Calu3 (cell line): ENCODE measurements at regions not wholly inside any gene's neighbourhood (a gene's known extent, or its start where the extent isn't known, plus 50 kb on each side); places are given as distances from the start of the nearest gene placed in this dataset.

Source experiments
- BruUV-seq: library from RNA; stranded (reverse); fragments of 400-500 nt; replicated peaks from 2 replicates; lab custom pipeline; 2021; lab: Mats Ljungman, UMichigan
- CTCF ChIA-PET: fragments of 300-600 bp; sonication (Branson Sonifier 250); formaldehyde crosslinking; loops from one replicate; lab custom pipeline; 2022; ENCODE audit warnings: antibody characterized with exemption; lab: Charles Lee
- DNase-seq: peaks from one replicate; pipeline ENCODE4 v3.0.0; 2022
- H3K27ac Mint-ChIP-seq: one replicate; pipeline ENCODE4 v1.8.0; 2022; ENCODE audit warnings: mixed read lengths; ENCODE audit not compliant: unreplicated experiment
- H3K27me3 Mint-ChIP-seq: one replicate; pipeline ENCODE4 v1.8.0; 2022; ENCODE audit warnings: mixed read lengths; ENCODE audit not compliant: unreplicated experiment
- H3K36me3 Mint-ChIP-seq: one replicate; pipeline ENCODE4 v1.8.0; 2022; ENCODE audit warnings: mild to moderate bottlenecking, moderate library complexity, mixed read lengths; ENCODE audit not compliant: insufficient read depth, unreplicated experiment
- H3K4me1 Mint-ChIP-seq: one replicate; pipeline ENCODE4 v1.8.0; 2022; ENCODE audit warnings: mild to moderate bottlenecking, low read depth, mixed read lengths; ENCODE audit not compliant: unreplicated experiment
- H3K4me3 Mint-ChIP-seq: one replicate; pipeline ENCODE4 v1.8.0; 2022; ENCODE audit warnings: mild to moderate bottlenecking, low read depth, moderate library complexity, mixed read lengths; ENCODE audit not compliant: unreplicated experiment
- H3K9me3 Mint-ChIP-seq: one replicate; pipeline ENCODE4 v1.8.0; 2022; ENCODE audit warnings: low read depth, mixed read lengths; ENCODE audit not compliant: unreplicated experiment
- intact Hi-C: fragments of 100-400 bp; cut with micrococcal nuclease; formaldehyde crosslinking; loops from one replicate; pipeline ENCODE4 v1.10.0; 2022; ENCODE audit not compliant: unreplicated experiment
- TF ChIP-seq, protein P1 (sequence below): fragments of 200-600 bp; IDR thresholded peaks from one replicate; pipeline ENCODE4 v1.8.0; 2022; ENCODE audit warnings: antibody characterized with exemption; ENCODE audit not compliant: unreplicated experiment

DNA sequence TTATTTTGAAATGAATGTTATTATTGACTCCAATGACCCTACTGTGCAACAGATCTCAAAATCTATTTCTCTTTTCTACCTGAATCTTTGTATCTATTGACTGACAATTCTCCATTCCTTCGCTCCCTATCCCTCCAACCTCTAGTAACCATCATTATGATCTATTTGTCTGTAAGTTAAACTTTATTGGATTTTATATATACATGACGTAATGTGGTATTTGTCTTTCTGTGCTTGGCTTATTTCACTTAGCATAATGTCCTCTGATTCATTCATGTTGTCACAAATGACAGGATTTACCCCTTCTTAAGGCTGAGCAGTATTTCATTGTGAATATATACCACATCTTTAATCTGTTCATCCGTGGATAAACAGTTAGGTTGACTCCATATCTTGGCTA lies 200.4 kb upstream of the SORCS1 start:
- TF ChIP-seq, protein P1, sequence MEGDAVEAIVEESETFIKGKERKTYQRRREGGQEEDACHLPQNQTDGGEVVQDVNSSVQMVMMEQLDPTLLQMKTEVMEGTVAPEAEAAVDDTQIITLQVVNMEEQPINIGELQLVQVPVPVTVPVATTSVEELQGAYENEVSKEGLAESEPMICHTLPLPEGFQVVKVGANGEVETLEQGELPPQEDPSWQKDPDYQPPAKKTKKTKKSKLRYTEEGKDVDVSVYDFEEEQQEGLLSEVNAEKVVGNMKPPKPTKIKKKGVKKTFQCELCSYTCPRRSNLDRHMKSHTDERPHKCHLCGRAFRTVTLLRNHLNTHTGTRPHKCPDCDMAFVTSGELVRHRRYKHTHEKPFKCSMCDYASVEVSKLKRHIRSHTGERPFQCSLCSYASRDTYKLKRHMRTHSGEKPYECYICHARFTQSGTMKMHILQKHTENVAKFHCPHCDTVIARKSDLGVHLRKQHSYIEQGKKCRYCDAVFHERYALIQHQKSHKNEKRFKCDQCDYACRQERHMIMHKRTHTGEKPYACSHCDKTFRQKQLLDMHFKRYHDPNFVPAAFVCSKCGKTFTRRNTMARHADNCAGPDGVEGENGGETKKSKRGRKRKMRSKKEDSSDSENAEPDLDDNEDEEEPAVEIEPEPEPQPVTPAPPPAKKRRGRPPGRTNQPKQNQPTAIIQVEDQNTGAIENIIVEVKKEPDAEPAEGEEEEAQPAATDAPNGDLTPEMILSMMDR, result no peak
- no peaks in the 10 kb centered on the region for H3K36me3 Mint-ChIP-seq
- no peaks in the 10 kb centered on the region for H3K27me3 Mint-ChIP-seq
- peaks cover 8% of the 10 kb centered on the region for H3K9me3 Mint-ChIP-seq
- no peaks in the 10 kb centered on the region for H3K4me1 Mint-ChIP-seq
- DNase-seq, result no peak
- BruUV-seq, result no TSS peak
- no peak overlapping the region for H3K27ac Mint-ChIP-seq
- CTCF ChIA-PET, result no interaction called here
- intact Hi-C loops, result no loop called here
- H3K4me3 Mint-ChIP-seq, result no peak overlapping the region

DNA sequence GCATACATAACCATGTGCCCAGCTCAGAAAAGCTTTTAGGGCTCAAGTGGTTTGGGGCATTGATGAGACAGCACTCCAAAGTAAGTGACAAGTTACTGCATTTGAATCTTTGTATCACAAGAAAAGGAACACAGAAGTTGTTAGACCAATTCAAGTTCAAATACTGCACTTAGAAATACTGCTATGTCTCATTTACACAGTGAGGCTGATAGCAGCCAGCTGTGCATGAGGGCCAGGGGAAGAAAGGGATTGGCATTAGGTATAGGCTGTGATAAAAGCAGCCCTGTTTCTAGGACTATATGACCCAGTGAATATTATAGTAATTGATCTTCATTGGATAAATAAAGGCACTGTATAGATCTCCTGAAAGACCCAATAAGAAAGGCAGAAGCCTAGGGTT lies 197.8 kb upstream of the SORCS1 start:
- TF ChIP-seq, protein P1, result no peak
- Mint-ChIP-seq H3K4me1 (no peaks in the 10 kb centered on the region), H3K36me3 (no peaks in the 10 kb centered on the region), H3K9me3 (peaks cover 9% of the 10 kb centered on the region), H3K27ac (no peak overlapping the region), H3K27me3 (no peaks in the 10 kb centered on the region), H3K4me3 (no peak overlapping the region)
- DNase-seq, result no peak
- CTCF ChIA-PET, result no interaction called here
- no TSS peak for BruUV-seq
- intact Hi-C loops, result no loop called here

DNA sequence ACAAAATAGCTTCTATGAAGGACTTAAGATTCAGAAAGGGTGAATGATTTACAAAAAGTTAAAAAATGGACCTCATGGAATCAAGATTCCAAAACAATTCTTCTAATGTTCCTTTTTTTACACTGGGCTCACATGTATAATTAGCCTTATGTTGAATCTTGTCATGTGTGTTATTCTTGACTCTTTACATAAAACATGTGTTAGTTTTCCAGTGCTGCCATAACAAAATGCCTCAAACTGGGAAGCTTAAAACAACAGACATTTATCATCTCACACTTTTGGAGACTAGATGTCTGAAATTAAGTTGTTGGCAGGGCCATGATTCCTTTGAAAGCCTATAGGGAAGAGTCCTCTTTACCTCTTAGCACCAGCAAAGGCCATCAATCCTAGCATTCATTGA lies 192.5 kb upstream of the SORCS1 start:
- no peaks in the 10 kb centered on the region for H3K4me1 Mint-ChIP-seq
- H3K27ac Mint-ChIP-seq, result no peak overlapping the region
- no peaks in the 10 kb centered on the region for H3K27me3 Mint-ChIP-seq
- H3K36me3 Mint-ChIP-seq, result no peaks in the 10 kb centered on the region
- TF ChIP-seq, protein P1, result no peak
- peaks cover 3% of the 10 kb centered on the region for H3K9me3 Mint-ChIP-seq
- DNase-seq, result no peak
- intact Hi-C loops, result no loop called here
- CTCF ChIA-PET, result no interaction called here
- no TSS peak for BruUV-seq
- no peak overlapping the region for H3K4me3 Mint-ChIP-seq

DNA sequence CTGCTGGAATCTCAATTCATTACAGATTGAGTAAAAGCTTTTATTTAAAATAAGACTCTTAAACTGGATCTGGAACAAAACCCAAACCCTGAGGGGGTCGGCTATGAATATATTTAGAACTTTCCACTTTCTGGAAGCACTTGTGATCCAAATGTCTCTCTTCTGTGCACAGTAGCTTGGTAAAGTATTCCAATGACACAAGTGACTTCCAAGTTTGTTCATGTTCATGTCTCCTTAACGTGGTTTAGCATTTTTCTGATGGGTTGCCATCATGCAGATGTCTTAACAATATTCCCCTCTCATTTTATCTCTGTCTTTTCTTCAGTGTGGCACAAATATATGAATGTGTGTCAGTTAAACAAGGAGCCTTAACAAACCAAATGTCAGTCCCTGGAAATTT lies 191.9 kb upstream of the SORCS1 start:
- H3K4me3 Mint-ChIP-seq, result no peak overlapping the region
- H3K36me3 Mint-ChIP-seq, result no peaks in the 10 kb centered on the region
- H3K27me3 Mint-ChIP-seq, result no peaks in the 10 kb centered on the region
- no peaks in the 10 kb centered on the region for H3K4me1 Mint-ChIP-seq
- no TSS peak for BruUV-seq
- TF ChIP-seq, protein P1, result no peak
- CTCF ChIA-PET, result no interaction called here
- H3K9me3 Mint-ChIP-seq, result peaks cover 3% of the 10 kb centered on the region
- intact Hi-C loops, result no loop called here
- no peak overlapping the region for H3K27ac Mint-ChIP-seq
- no peak for DNase-seq
